Activated CD8-positive, alpha-beta T cell treated with anti-CD3 and anti-CD28 coated beads for 36 hours (primary cell): ENCODE measurements at regions not wholly inside any gene's neighbourhood (a gene's known extent, or its start where the extent isn't known, plus 50 kb on each side); places are given as distances from the start of the nearest gene placed in this dataset.

Experiments
- ATAC-seq: fragments of 200-7000 bp; cut with Tn5 transposase; one replicate; pipeline ENCODE4 v1.10.0; 2021; ENCODE audit warnings: mild to moderate bottlenecking, moderate library complexity
- CTCF ChIA-PET: fragments of 350-600 bp; sonication (Branson Sonifier 250); formaldehyde crosslinking; loops from one replicate; lab custom pipeline; 2021; ENCODE audit warnings: antibody characterized with exemption; lab: Charles Lee
- POLR2A ChIA-PET: fragments of 350-600 bp; sonication (Branson Sonifier 250); formaldehyde crosslinking; loops from one replicate; lab custom pipeline; 2021; ENCODE audit warnings: antibody characterized with exemption; lab: Charles Lee
- DNase-seq: peaks from one replicate; pipeline ENCODE4 v3.0.0-alpha.2; 2020
- H3K27ac Mint-ChIP-seq: one replicate; pipeline ENCODE4 v1.8.0; 2021; ENCODE audit warnings: mild to moderate bottlenecking, mixed read lengths
- H3K27me3 Mint-ChIP-seq: one replicate; pipeline ENCODE4 v1.8.0; 2021; ENCODE audit warnings: mixed read lengths
- H3K36me3 Mint-ChIP-seq: one replicate; pipeline ENCODE4 v1.8.0; 2021; ENCODE audit warnings: low read depth, mixed read lengths
- H3K4me1 Mint-ChIP-seq: one replicate; pipeline ENCODE4 v1.8.0; 2021; ENCODE audit warnings: low read depth, mixed read lengths
- H3K4me3 Mint-ChIP-seq: one replicate; pipeline ENCODE4 v1.8.0; 2021; ENCODE audit warnings: mild to moderate bottlenecking, moderate library complexity, mixed read lengths
- H3K9me3 Mint-ChIP-seq: one replicate; pipeline ENCODE4 v1.8.0; 2021; ENCODE audit warnings: mixed read lengths
- intact Hi-C: fragments of 100-400 bp; cut with micrococcal nuclease; formaldehyde crosslinking; loops from one replicate; pipeline ENCODE4 v1.10.0; 2022
- TF ChIP-seq, protein P1 (sequence below): fragments of 200-600 bp; IDR thresholded peaks from one replicate; pipeline ENCODE4 v1.8.0; 2022; ENCODE audit warnings: antibody characterized with exemption, mild to moderate bottlenecking

DNA sequence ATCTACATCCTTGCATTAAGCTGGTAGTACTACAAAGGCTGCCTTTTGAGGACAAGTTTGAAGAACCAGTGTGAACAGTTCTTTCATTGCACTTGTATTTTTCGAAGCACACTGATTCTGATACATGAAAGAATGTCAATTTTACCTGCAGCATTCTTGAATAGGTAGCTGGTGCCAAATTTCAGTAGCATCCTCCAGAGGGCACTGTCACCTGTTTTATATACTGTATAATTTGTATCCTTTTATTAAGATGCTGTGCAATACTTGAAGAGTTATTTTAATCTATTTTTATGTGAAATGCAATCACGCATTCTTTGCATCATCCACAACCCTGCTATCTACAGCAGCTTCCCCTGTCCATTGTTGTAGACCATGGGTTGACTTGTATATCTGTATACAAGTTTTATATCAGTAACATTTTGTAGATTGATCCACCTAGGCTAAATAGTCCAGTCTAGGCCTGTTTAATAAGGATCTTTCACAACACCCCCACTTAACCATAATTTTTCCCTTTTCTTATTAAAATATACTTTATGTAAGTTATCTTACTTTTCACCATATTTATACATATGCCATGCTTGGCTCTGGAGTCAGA lies 325.7 kb downstream of the PCDH7 start:
- ATAC-seq (no peak), DNase-seq (no peak)
- H3K4me3 Mint-ChIP-seq: no peak overlapping the region
- intact Hi-C loops: no loop called here
- H3K27me3 Mint-ChIP-seq: no peaks in the 10 kb centered on the region
- H3K27ac Mint-ChIP-seq: no peak overlapping the region
- ChIA-PET POLR2A (no interaction called here), CTCF (no interaction called here)
- peaks cover 1% of the 10 kb centered on the region for H3K9me3 Mint-ChIP-seq
- TF ChIP-seq, protein P1, sequence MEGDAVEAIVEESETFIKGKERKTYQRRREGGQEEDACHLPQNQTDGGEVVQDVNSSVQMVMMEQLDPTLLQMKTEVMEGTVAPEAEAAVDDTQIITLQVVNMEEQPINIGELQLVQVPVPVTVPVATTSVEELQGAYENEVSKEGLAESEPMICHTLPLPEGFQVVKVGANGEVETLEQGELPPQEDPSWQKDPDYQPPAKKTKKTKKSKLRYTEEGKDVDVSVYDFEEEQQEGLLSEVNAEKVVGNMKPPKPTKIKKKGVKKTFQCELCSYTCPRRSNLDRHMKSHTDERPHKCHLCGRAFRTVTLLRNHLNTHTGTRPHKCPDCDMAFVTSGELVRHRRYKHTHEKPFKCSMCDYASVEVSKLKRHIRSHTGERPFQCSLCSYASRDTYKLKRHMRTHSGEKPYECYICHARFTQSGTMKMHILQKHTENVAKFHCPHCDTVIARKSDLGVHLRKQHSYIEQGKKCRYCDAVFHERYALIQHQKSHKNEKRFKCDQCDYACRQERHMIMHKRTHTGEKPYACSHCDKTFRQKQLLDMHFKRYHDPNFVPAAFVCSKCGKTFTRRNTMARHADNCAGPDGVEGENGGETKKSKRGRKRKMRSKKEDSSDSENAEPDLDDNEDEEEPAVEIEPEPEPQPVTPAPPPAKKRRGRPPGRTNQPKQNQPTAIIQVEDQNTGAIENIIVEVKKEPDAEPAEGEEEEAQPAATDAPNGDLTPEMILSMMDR: no peak
- H3K4me1 Mint-ChIP-seq: no peaks in the 10 kb centered on the region
- no peaks in the 10 kb centered on the region for H3K36me3 Mint-ChIP-seq

DNA sequence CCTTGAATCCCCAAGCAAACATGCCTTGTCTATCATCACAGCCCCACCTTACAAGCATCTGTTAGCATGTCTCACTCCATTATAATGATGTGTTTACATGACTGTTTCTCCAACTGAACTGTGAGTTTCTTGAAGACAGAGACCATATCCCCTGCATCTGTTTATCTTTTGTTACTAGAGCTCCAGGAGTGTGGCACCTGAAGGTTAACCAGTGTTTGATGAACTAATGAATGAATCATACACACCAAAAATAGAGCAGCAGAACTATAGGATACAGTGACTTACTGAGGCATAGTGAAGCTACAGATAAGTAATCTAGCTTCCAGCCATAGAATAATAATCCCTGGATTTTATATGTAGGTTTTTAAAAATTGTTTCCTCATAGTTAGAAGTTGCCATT lies 331.0 kb downstream of the PCDH7 start:
- ChIA-PET POLR2A (no interaction called here), CTCF (no interaction called here)
- DNase-seq: no peak
- TF ChIP-seq, protein P1: no peak
- Mint-ChIP-seq H3K27me3 (no peaks in the 10 kb centered on the region), H3K36me3 (no peaks in the 10 kb centered on the region), H3K4me1 (no peaks in the 10 kb centered on the region), H3K9me3 (no peaks in the 10 kb centered on the region), H3K4me3 (no peak overlapping the region), H3K27ac (no peak overlapping the region)
- intact Hi-C loops: no loop called here
- no peak for ATAC-seq

DNA sequence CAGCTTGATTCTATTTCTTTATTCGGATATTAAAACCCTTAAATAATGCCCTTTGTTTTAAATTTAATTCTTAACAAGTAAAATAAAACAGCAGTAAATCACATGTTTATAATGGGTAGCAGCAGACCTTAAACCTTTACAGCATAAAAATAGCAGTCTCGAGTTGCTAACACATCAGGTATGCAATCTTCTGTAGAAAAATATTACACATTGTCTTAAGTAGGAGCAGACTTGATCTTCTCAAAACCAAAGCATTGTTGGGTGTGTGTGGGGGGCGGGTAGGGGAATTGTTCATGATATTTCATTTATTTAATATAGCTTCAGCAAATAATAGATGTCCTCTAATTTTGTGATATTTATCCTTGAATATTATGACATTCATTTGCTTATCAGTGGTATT lies 331.4 kb downstream of the PCDH7 start:
- Mint-ChIP-seq H3K4me3 (no peak overlapping the region), H3K27me3 (no peaks in the 10 kb centered on the region), H3K4me1 (no peaks in the 10 kb centered on the region), H3K27ac (no peak overlapping the region), H3K36me3 (no peaks in the 10 kb centered on the region), H3K9me3 (no peaks in the 10 kb centered on the region)
- DNase-seq (no peak), ATAC-seq (no peak)
- intact Hi-C loops: no loop called here
- ChIA-PET POLR2A (no interaction called here), CTCF (no interaction called here)
- TF ChIP-seq, protein P1: no peak

DNA sequence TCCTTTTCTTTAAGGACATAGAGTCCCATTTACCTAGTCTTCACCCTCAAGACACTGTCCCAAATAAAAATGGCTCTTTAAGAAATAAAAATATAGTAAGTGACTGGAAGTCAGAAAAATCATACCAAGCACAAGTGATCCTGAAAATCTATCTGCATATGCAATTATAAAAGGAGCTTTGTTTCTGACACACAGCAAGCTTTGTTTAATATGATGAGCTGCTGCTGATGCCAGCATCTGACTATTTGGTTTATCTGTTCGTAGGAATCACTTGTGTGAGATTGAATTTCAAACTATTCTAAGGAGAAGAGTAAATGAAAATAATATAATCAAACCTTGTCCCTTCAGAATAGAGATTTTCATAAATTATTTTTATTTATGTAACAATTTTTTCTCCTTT lies 332.4 kb downstream of the PCDH7 start:
- DNase-seq: no peak
- ChIA-PET CTCF (no interaction called here), POLR2A (interaction anchor here (0.6 kb wide), 1 partner anchor 34 kb away, joined by 3 read pairs; no protein-coding TSS in a partner anchor)
- TF ChIP-seq, protein P1: no peak
- H3K27ac Mint-ChIP-seq: no peak overlapping the region
- H3K4me1 Mint-ChIP-seq: no peaks in the 10 kb centered on the region
- H3K4me3 Mint-ChIP-seq: no peak overlapping the region
- no peaks in the 10 kb centered on the region for H3K27me3 Mint-ChIP-seq
- H3K9me3 Mint-ChIP-seq: no peaks in the 10 kb centered on the region
- no peak for ATAC-seq
- no peaks in the 10 kb centered on the region for H3K36me3 Mint-ChIP-seq
- intact Hi-C loops: no loop called here

DNA sequence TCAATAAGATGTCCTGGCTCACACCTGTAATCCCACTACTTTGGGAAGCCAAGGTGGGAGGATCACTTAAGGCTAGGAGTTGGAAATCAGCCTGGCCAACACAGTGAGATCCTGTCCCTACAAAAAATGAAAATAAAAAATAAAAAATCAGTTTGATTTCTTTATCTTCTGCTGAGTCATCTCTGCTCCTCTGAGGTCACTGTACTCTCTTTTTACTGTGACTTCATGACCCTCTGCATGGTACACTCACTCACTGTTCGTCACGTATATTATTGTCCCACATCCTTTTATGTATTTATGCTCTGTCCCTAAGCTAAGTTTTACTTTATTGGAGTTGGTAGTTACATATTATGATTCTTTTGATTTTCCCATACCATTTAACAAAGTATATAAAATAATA lies 333.3 kb downstream of the PCDH7 start:
- ATAC-seq (no peak), DNase-seq (no peak)
- CTCF ChIA-PET: no interaction called here
- POLR2A ChIA-PET: no interaction called here
- Mint-ChIP-seq H3K9me3 (peaks cover 1% of the 10 kb centered on the region), H3K36me3 (no peaks in the 10 kb centered on the region), H3K27ac (no peak overlapping the region), H3K27me3 (no peaks in the 10 kb centered on the region), H3K4me3 (no peak overlapping the region), H3K4me1 (no peaks in the 10 kb centered on the region)
- TF ChIP-seq, protein P1: no peak
- intact Hi-C loops: no loop called here
